GM23338 (cell line): ENCODE measurements at regions not wholly inside any gene's neighbourhood (a gene's known extent, or its start where the extent isn't known, plus 50 kb on each side); places are given as distances from the start of the nearest gene placed in this dataset.

Experiments
- ATAC-seq: fragments of 200-7000 bp; cut with Tn5 transposase; 3 replicates; pipeline ENCODE4 v1.9.1; 2020
- DNase-seq: peaks from one replicate; pipeline ENCODE4 v3.0.0-alpha.2; 2015; ENCODE audit warnings: low spot score
- H2AFZ ChIP-seq: fragments of 200-600 bp; sonication (generic); 2 replicates; pipeline ENCODE4 v1.8.0; 2016; ENCODE audit warnings: antibody characterized with exemption, mild to moderate bottlenecking, moderate library complexity
- H3F3A ChIP-seq: fragments of 200-600 bp; sonication (generic); replicated peaks from 2 replicates; pipeline ENCODE4 v1.8.0; 2017; ENCODE audit warnings: antibody characterized with exemption, mixed run types, low read depth
- H3K27ac ChIP-seq: fragments of 200-600 bp; sonication (generic); 2 replicates; pipeline ENCODE4 v1.6.1; 2016; ENCODE audit warnings: low read depth
- H3K27me3 ChIP-seq: fragments of 200-600 bp; sonication (generic); 2 replicates; pipeline ENCODE4 v1.8.0; 2016; ENCODE audit warnings: mild to moderate bottlenecking, mixed run types, moderate library complexity; ENCODE audit not compliant: insufficient read depth
- H3K36me3 ChIP-seq: fragments of 200-600 bp; sonication (generic); 2 replicates; pipeline ENCODE4 v1.8.0; 2016; ENCODE audit warnings: mild to moderate bottlenecking; ENCODE audit not compliant: insufficient read depth
- H3K4me1 ChIP-seq: fragments of 200-600 bp; sonication (generic); 2 replicates; pipeline ENCODE4 v1.8.0; 2016; ENCODE audit warnings: mild to moderate bottlenecking, moderate library complexity; ENCODE audit not compliant: insufficient read depth
- H3K4me2 ChIP-seq: fragments of 200-600 bp; sonication (generic); 2 replicates; pipeline ENCODE4 v1.7.1; 2017; ENCODE audit warnings: mixed run types
- H3K4me3 ChIP-seq: fragments of 200-600 bp; sonication (generic); 2 replicates; pipeline ENCODE4 v1.6.1; 2016; ENCODE audit warnings: mixed run types
- H3K79me2 ChIP-seq: fragments of 200-600 bp; sonication (generic); replicated peaks from 2 replicates; pipeline ENCODE4 v1.8.0; 2017; ENCODE audit warnings: mild to moderate bottlenecking; ENCODE audit not compliant: insufficient read depth
- H3K9me2 ChIP-seq: fragments of 200-600 bp; sonication (generic); 2 replicates; pipeline ENCODE4 v1.8.0; 2017; ENCODE audit not compliant: insufficient read depth
- H4K20me1 ChIP-seq: fragments of 200-600 bp; sonication (generic); replicated peaks from 2 replicates; pipeline ENCODE4 v1.8.0; 2017; ENCODE audit warnings: mild to moderate bottlenecking; ENCODE audit not compliant: insufficient read depth
- H3K27ac Mint-ChIP-seq: 2 replicates; pipeline ENCODE4 v1.8.0; 2020; ENCODE audit warnings: inconsistent platforms, mild to moderate bottlenecking, moderate library complexity, mixed read lengths
- H3K27me3 Mint-ChIP-seq: 3 replicates; pipeline ENCODE4 v1.8.0; 2022; ENCODE audit warnings: low read depth, mild to moderate bottlenecking, moderate library complexity, mixed read lengths, inconsistent platforms; ENCODE audit not compliant: insufficient read depth, poor library complexity
- H3K36me3 Mint-ChIP-seq: 3 replicates; pipeline ENCODE4 v1.8.0; 2021; ENCODE audit warnings: low read depth, mild to moderate bottlenecking, inconsistent platforms, moderate library complexity, mixed read lengths
- H3K4me1 Mint-ChIP-seq: 3 replicates; pipeline ENCODE4 v1.8.0; 2020; ENCODE audit warnings: mild to moderate bottlenecking, inconsistent platforms, mixed read lengths
- H3K4me3 Mint-ChIP-seq: 3 replicates; pipeline ENCODE4 v1.8.0; 2021; ENCODE audit warnings: moderate library complexity, mild to moderate bottlenecking, inconsistent platforms, mixed read lengths
- H3K9me3 Mint-ChIP-seq: 3 replicates; pipeline ENCODE4 v1.8.0; 2020; ENCODE audit warnings: moderate library complexity, mild to moderate bottlenecking, inconsistent platforms, mixed read lengths
- CREB1 ChIP-seq: fragments of 250-450 bp; sonication (Bioruptor Pico); IDR thresholded peaks from 2 replicates; pipeline ENCODE4 v1.5.0; 2020; ENCODE audit warnings: low read depth, mild to moderate bottlenecking, moderate library complexity
- EZH2phosphoT487 ChIP-seq: fragments of 200-600 bp; sonication (generic); IDR thresholded peaks from one replicate; pipeline ENCODE4 v1.8.1; 2018; ENCODE audit warnings: antibody characterized with exemption; ENCODE audit not compliant: unreplicated experiment
- NANOG ChIP-seq: IDR thresholded peaks from 2 replicates; pipeline ENCODE4 v1.6.1; 2016; ENCODE audit warnings: antibody characterized with exemption, borderline replicate concordance
- STAT1 ChIP-seq: IDR thresholded peaks from one replicate; pipeline ENCODE4 v1.6.1; 2016; ENCODE audit warnings: antibody characterized with exemption; ENCODE audit not compliant: unreplicated experiment
- ZNF331 ChIP-seq: fragments of 250-450 bp; sonication (Bioruptor Pico); IDR thresholded peaks from 2 replicates; pipeline ENCODE4 v1.5.0; 2020; ENCODE audit warnings: low read depth, mild to moderate bottlenecking, moderate library complexity
- TF ChIP-seq, protein P1 (sequence below): fragments of 250-450 bp; sonication (Bioruptor Pico); IDR thresholded peaks from 2 replicates; pipeline ENCODE4 v1.5.0; 2020; ENCODE audit warnings: mild to moderate bottlenecking, moderate library complexity

DNA sequence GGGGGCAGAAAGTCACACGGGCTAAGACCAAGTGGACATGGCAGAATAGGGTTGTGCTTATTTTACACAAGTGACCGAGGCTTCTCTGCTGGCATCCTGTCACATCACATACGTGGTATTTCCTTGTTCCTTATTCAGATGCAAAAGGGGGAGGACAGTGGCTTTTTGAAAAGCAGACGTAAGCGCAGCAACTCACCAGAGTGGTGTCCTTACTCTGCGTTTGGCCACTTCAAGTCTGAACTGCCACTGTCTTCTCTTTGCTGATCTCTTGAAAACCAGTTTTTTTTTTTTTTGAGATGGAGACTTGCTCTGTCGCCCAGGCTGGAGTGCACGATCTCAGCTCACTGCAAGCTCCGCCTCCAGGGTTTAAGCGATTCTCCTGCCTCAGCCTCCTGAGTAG, 113.2 kb downstream of the SOX2 start (continued):
- TF ChIP-seq, protein P1, sequence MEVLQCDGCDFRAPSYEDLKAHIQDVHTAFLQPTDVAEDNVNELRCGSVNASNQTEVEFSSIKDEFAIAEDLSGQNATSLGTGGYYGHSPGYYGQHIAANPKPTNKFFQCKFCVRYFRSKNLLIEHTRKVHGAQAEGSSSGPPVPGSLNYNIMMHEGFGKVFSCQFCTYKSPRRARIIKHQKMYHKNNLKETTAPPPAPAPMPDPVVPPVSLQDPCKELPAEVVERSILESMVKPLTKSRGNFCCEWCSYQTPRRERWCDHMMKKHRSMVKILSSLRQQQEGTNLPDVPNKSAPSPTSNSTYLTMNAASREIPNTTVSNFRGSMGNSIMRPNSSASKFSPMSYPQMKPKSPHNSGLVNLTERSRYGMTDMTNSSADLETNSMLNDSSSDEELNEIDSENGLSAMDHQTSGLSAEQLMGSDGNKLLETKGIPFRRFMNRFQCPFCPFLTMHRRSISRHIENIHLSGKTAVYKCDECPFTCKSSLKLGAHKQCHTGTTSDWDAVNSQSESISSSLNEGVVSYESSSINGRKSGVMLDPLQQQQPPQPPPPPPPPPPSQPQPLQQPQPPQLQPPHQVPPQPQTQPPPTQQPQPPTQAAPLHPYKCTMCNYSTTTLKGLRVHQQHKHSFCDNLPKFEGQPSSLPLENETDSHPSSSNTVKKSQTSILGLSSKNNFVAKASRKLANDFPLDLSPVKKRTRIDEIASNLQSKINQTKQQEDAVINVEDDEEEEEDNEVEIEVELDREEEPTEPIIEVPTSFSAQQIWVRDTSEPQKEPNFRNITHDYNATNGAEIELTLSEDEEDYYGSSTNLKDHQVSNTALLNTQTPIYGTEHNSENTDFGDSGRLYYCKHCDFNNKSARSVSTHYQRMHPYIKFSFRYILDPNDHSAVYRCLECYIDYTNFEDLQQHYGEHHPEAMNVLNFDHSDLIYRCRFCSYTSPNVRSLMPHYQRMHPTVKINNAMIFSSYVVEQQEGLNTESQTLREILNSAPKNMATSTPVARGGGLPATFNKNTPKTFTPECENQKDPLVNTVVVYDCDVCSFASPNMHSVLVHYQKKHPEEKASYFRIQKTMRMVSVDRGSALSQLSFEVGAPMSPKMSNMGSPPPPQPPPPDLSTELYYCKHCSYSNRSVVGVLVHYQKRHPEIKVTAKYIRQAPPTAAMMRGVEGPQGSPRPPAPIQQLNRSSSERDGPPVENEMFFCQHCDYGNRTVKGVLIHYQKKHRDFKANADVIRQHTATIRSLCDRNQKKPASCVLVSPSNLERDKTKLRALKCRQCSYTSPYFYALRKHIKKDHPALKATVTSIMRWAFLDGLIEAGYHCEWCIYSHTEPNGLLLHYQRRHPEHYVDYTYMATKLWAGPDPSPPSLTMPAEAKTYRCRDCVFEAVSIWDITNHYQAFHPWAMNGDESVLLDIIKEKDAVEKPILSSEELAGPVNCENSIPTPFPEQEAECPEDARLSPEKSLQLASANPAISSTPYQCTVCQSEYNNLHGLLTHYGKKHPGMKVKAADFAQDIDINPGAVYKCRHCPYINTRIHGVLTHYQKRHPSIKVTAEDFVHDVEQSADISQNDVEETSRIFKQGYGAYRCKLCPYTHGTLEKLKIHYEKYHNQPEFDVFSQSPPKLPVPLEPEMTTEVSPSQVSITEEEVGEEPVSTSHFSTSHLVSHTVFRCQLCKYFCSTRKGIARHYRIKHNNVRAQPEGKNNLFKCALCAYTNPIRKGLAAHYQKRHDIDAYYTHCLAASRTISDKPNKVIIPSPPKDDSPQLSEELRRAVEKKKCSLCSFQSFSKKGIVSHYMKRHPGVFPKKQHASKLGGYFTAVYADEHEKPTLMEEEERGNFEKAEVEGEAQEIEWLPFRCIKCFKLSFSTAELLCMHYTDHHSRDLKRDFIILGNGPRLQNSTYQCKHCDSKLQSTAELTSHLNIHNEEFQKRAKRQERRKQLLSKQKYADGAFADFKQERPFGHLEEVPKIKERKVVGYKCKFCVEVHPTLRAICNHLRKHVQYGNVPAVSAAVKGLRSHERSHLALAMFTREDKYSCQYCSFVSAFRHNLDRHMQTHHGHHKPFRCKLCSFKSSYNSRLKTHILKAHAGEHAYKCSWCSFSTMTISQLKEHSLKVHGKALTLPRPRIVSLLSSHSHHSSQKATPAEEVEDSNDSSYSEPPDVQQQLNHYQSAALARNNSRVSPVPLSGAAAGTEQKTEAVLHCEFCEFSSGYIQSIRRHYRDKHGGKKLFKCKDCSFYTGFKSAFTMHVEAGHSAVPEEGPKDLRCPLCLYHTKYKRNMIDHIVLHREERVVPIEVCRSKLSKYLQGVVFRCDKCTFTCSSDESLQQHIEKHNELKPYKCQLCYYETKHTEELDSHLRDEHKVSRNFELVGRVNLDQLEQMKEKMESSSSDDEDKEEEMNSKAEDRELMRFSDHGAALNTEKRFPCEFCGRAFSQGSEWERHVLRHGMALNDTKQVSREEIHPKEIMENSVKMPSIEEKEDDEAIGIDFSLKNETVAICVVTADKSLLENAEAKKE (CRISPR knock-in tag): no peak

DNA sequence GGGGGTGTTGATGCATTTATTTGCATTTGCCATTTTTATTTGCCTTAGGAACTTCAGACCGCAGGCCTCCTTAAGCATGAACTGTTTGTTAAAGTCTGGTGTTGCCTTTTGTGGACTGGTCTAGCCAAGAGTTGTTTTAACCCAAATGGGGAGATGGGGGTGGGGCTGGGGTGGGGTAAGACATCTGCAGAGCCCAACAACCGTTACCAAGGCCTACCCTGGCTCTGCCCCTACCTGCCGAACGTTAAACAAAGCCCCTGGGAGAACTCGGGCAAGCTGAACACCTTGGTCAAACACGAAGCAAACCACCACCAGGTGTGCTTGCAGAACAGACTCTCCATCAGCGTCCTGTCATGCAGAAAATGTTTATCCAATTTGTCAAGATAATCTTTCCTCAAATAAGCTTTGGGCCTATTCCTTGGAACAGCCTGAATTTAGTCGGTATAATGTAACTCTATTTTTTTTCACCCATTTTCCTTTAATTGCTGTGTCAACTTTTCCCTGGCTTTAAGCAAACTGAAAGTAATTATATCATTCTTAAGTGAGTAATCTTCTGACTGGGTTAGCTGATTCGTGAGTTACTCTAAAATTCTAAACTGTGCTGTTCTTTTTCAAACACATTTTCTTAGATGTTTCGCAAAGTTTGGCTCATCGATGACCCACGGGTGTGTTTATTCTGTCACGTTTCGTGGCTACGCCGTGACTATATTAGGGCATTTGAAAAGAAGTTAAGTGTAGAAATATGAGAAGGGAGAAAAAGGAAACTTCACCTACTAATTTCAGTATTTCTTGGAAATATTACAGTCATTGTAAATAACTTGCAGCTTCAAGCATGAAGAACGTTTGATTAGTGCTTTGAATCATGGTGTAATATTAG, 127.6 kb downstream of the SOX2 start:
- Mint-ChIP-seq H3K4me1 (peaks cover 21% of the 10 kb centered on the region; the same call in 2 of the 3 replicates), H3K27me3 (peaks cover 2% of the 10 kb centered on the region), H3K36me3 (no peaks in the 10 kb centered on the region), H3K27ac (no peak overlapping the region), H3K4me3 (no peak overlapping the region), H3K9me3 (peaks cover 3% of the 10 kb centered on the region; the same call in 2 of the 3 replicates)
- no peak for DNase-seq
- no peak overlapping the region for H3K4me3 ChIP-seq
- no peak overlapping the region for H3K27ac ChIP-seq
- H3K9me2 ChIP-seq: no peaks in the 10 kb centered on the region
- 0 out of 2 replicates have a peak overlapping the region, but pooled peaks have one; percentile 13 for H2AFZ ChIP-seq
- H3K27me3 ChIP-seq: no peaks in the 10 kb centered on the region
- H3K4me2 ChIP-seq: no peak overlapping the region
- no peaks in the 10 kb centered on the region; the same call in 1 of the 2 replicates for H3K36me3 ChIP-seq
- no peaks in the 10 kb centered on the region for H3K79me2 ChIP-seq
- H3F3A ChIP-seq: no peaks in the 10 kb centered on the region
- H4K20me1 ChIP-seq: no peaks in the 10 kb centered on the region
- H3K4me1 ChIP-seq: peaks cover 17% of the 10 kb centered on the region; the same call in 1 of the 2 replicates
- ATAC-seq: 0 out of 3 replicates have a peak, but pooled peaks have one; percentile 31
- TF ChIP-seq EZH2phosphoT487 (no peak), NANOG (no peak), ZNF331 (CRISPR knock-in tag) (no peak), CREB1 (CRISPR knock-in tag) (no peak), STAT1 (no peak)
- TF ChIP-seq, protein P1 (CRISPR knock-in tag): no peak
